ENCODE measurements at regions not wholly inside any gene's neighbourhood (a gene's known extent, or its start where the extent isn't known, plus 50 kb on each side); places are given as distances from the start of the nearest gene placed in this dataset.

DNA sequence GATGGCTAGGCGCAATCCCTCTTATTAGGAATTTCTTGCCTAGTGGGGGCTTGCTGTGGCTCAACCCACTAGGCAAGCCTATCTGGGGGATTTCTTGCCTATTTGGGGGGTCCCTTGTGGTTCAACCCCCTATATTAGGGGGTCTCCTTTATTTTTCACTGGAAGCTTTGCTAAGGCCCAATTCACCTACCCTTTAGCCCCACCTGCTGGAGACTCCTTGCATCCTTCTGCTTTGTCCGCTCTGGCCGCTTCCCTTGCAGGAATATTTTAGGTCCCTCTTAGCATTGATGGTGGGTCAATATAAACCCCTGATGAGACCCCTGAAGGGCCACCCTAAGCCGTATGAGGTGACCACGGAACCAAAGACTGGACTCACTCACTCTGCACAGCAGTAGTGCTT lies 1552.1 kb downstream of the AACS start:
- ATAC-seq (ENCODE audit: insufficient number of reproducible peaks, low FRiP score, low read depth): no peak
- Histone ChIP-seq H3K9me3 (peaks cover 12% of the 10 kb centered on the region), H3K4me1 (ENCODE audit: control insufficient read depth in 1 of 2, low read depth in 2 of 2) (no peaks in the 10 kb centered on the region), H3K27ac (no peak overlapping the region), H3K36me3 (no peaks in the 10 kb centered on the region), H3K4me3 (no peak overlapping the region), H3K27me3 (replicated peaks; ENCODE audit: insufficient read depth) (no peaks in the 10 kb centered on the region)
- TF ChIP-seq CTCF (IDR thresholded peaks at IDR 0.05): peak; percentile 26
- no peak for DNase-seq (ENCODE audit: low spot score)

DNA sequence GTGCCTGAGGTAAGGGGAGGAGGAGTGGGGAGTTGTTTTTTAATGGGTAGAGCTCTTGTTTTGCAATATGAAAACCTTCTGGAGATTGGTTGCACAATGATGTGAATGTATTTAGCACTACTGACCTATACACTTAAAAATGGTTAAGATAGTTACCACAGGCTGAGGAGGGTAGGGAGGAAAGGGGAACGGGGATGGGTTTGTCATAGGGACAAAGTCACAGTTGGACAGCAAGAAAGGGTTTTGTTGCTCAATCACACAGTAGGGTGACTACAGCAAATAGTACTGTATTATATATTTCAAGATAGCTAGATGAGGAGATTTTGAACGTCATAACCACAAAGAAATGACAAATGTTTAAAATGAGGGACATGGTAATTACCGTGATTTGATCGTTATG lies 1562.4 kb downstream of the AACS start:
- H3K36me3 ChIP-seq: no peaks in the 10 kb centered on the region
- no peaks in the 10 kb centered on the region for H3K27me3 ChIP-seq (replicated peaks; ENCODE audit: insufficient read depth)
- DNase-seq (ENCODE audit: low spot score): no peak
- no peak for ATAC-seq (ENCODE audit: insufficient number of reproducible peaks, low FRiP score, low read depth)
- no peak for TF ChIP-seq CTCF (IDR thresholded peaks at IDR 0.05)
- no peaks in the 10 kb centered on the region for H3K4me1 ChIP-seq (ENCODE audit: control insufficient read depth in 1 of 2, low read depth in 2 of 2)
- H3K27ac ChIP-seq: no peak overlapping the region
- no peak overlapping the region for H3K4me3 ChIP-seq
- no peaks in the 10 kb centered on the region for H3K9me3 ChIP-seq

DNA sequence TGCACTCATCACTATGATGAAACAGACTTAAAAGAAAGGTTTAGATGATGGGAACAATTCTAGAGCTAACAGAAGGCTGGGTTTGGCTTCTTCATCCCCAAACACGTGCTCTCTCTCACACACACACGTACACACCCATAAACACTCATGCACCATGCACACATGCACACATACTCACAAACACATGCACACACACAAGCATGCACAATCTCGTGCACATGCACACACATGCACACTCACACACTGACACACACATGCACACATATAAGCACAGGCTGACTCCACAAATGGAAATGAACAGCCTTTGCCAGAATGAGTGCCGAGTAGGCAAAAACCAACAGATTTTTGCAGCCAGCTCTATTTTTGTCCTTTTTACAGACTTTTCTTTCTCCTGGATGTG lies 1571.6 kb downstream of the AACS start:
- Histone ChIP-seq H3K4me3 (no peak overlapping the region), H3K27me3 (replicated peaks; ENCODE audit: insufficient read depth) (no peaks in the 10 kb centered on the region), H3K36me3 (no peaks in the 10 kb centered on the region), H3K4me1 (ENCODE audit: control insufficient read depth in 1 of 2, low read depth in 2 of 2) (no peaks in the 10 kb centered on the region), H3K27ac (no peak overlapping the region), H3K9me3 (no peaks in the 10 kb centered on the region)
- no peak for TF ChIP-seq CTCF (IDR thresholded peaks at IDR 0.05)
- ATAC-seq (ENCODE audit: insufficient number of reproducible peaks, low FRiP score, low read depth) (no peak), DNase-seq (ENCODE audit: low spot score) (no peak)

DNA sequence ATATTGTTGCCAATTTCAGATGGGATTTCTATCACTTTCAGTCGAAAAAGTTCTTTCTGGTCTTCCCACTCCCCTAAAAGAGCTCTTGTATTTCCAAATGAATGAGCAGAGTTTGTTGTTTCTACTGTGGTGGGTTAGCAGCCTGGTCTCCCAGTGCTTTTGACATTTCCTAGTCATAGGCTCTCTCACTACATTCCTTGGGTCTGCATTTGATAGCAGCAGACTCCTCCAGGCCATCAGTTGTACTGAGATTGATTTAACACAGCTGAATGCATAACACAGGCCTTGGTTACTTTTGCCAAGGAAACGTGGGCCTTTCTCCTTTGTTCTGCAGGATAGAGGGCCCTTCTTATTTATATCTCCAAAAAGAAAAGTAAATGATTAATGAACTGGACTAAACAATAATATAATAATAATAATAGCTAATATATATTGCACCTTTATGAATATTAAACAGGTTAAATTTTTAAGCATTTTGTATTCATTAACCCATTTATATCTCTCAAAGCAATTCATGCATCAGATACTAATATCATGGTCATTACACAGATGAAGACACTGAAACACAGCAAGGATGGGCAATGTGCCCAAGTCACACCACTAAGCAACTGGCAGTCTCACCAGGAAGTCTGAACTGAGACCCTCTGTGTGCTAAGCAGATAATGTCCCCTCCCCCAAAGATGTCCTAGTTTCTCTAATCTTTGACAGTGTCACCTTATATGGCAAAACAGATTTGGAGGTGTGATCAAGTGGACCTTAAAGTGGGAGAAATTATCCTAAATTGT lies 1579.2 kb downstream of the AACS start:
- ATAC-seq (ENCODE audit: insufficient number of reproducible peaks, low FRiP score, low read depth): no peak
- Histone ChIP-seq H3K4me1 (ENCODE audit: control insufficient read depth in 1 of 2, low read depth in 2 of 2) (no peaks in the 10 kb centered on the region), H3K9me3 (no peaks in the 10 kb centered on the region), H3K4me3 (no peak overlapping the region), H3K36me3 (no peaks in the 10 kb centered on the region), H3K27me3 (replicated peaks; ENCODE audit: insufficient read depth) (no peaks in the 10 kb centered on the region), H3K27ac (no peak overlapping the region)
- TF ChIP-seq CTCF (IDR thresholded peaks at IDR 0.05): no peak
- DNase-seq (ENCODE audit: low spot score): no peak

DNA sequence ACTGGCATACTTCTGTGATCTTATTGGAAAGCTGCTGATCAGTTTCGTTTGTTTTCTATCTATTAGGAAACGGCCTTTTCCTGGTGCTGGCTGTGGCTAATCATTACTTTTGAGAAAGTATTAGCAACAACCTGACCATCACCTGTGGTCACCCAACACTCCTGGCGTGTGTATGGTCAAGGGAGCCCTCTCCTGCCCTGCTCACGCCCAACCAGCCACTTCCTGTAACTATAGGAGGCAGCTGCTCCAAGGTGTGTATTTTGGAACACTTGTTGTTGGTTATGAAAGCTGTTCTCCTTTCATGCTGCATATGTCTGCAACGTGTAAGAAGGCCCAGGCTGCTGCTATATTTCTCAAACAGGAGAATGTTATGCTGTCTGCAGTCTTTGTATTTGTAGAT lies 1582.8 kb downstream of the AACS start:
- Histone ChIP-seq H3K36me3 (no peaks in the 10 kb centered on the region), H3K9me3 (no peaks in the 10 kb centered on the region), H3K27me3 (replicated peaks; ENCODE audit: insufficient read depth) (no peaks in the 10 kb centered on the region), H3K27ac (no peak overlapping the region), H3K4me3 (no peak overlapping the region), H3K4me1 (ENCODE audit: control insufficient read depth in 1 of 2, low read depth in 2 of 2) (no peaks in the 10 kb centered on the region)
- ATAC-seq (ENCODE audit: insufficient number of reproducible peaks, low FRiP score, low read depth): no peak
- TF ChIP-seq CTCF (IDR thresholded peaks at IDR 0.05): no peak
- DNase-seq (ENCODE audit: low spot score): no peak
